DMS153 (cell line): ENCODE measurements at regions not wholly inside any gene's neighbourhood (a gene's known extent, or its start where the extent isn't known, plus 50 kb on each side); places are given as distances from the start of the nearest gene placed in this dataset.
"Not testable (repeated sequence)": the region's sequence is repeated elsewhere in the genome, so short reads cannot be mapped to it uniquely, and the experiment has no call there.

Source experiments
- DNase-seq: peaks from one replicate; lab custom pipeline; 2025; lab: John Stamatoyannopoulos, UW

DNA sequence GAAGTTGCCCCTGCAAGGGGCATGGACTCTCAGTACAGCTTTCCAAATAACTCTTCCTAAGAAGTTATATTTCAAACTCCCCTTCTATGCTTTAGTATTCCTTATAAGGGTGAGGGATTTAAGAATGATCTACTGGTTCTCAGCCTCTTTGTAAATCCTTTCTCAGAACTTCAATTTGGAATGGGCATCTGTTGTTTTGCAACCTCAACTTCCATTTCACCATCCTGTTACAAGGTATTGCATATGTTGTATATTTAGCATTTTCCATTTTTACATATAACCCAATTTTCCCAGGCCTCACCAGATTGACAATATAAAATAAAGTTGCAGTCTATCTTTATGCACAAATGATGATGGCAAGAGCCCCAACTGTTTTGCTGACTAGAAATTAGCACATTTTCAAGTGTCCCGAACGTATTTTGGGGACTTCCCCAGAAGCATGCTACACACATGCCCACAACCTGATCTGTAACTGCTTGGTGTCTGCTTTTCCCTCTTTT lies 154.9 kb upstream of the CARMIL1 start:
- DNase-seq, result no peak

- DNase-seq, result no peak
Observed at GRCh38 chr6:25125736-25126135, 153.4 kb upstream of the CARMIL1 start.

DNA sequence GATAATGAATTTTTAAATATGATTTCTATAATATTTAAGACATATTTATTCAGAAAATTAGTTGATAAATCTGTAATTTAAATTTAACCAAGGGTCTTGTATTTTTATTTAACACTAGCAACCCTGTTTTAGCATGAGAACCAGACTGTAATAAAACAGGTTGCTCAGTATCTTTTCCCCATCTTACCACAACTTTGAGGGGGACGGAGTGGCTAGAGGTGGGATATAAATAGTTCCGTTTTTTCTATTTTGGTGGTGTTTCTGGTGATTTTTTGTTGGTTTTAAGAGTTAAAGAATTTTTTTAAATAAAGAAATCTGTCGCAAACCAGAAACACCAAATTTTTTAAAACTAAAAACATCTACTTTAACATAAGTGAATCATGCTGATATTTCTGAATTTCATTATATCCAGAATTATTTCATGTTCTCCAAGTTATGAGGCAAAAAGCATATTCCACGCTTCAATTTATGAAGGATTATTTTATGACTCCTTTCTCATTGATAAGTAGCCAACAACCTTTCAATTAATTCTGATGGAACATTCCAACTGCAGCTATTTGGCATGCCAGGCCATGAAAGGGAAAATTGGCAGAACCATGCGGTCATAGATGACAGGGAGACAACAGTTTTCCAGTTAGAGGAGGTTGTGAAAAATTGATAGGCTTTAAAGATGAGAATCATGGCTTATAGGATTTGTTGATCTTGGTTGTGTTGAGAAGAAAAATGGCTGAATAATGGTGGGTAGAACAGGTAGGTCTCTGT lies 151.9 kb upstream of the CARMIL1 start:
- no peak for DNase-seq

DNA sequence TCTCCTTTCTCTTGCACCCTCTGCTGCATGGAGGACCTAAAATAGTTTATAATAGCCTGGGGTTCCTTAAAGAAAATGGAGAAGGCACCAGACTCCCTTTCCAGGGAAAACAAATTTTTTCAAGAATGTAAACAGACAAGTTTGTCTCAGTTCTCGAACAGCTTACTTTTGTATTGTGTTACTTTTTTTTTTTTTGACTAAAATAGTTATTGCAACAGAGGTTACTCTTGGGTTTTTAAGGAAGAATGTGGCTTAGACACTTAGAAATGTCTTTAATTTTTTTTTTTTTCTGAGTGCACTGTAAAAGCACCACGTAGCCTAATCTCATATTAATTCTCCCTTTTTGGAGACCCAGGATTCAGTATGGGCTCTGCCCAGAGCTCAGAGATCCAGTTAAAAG lies 148.7 kb upstream of the CARMIL1 start:
- no peak for DNase-seq

GRCh38 chr6:25132934-25133333 lies 146.2 kb upstream of the CARMIL1 start:
- DNase-seq, result no peak

GRCh38 chr6:25133568-25133967 lies 145.6 kb upstream of the CARMIL1 start:
- DNase-seq, result no peak

DNA sequence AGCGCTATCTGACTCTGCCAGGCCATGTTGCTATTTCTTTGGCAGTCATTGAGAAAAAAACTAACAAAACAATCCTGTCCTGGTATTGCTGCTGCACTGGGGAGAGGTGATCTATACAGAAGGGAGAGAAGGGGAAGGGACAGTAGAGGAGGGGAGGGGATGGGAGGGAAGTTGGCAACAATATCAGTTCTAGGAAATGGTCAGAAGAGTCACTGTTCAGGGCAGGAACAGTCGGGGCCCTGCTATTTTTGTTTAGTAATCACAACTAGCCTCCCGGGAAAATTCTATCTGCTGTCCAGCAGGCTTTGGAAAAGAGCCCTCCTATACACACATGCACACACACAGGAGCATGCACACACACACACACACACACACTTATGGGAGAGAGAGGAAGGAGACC lies 142.3 kb upstream of the CARMIL1 start:
- DNase-seq, result no peak

DNA sequence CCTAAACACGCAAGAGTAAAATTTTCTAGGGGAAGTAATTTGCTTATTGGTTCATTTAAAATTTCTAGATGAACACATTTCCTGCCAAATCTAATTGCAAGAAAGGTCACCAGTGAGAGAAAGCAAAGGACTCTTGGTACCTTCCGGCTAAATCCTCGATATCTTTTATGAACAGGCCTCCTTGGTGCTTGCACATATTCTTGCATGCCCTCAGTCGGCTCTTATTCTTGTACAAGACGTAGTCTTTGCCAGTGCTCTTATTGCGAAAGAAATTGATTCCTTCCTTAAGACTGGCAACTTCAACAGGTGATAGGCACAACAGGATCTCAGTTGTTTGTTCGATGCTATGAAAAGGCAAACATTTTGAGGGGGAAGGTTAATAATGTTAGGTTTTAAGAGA lies 141.7 kb upstream of the CARMIL1 start:
- DNase-seq, result no peak

GRCh38 chr6:25137916-25138232 lies 141.3 kb upstream of the CARMIL1 start:
- DNase-seq, result no peak

- DNase-seq, result peak; percentile 30
Observed at GRCh38 chr6:25138233-25138933, 140.8 kb upstream of the CARMIL1 start.

DNA sequence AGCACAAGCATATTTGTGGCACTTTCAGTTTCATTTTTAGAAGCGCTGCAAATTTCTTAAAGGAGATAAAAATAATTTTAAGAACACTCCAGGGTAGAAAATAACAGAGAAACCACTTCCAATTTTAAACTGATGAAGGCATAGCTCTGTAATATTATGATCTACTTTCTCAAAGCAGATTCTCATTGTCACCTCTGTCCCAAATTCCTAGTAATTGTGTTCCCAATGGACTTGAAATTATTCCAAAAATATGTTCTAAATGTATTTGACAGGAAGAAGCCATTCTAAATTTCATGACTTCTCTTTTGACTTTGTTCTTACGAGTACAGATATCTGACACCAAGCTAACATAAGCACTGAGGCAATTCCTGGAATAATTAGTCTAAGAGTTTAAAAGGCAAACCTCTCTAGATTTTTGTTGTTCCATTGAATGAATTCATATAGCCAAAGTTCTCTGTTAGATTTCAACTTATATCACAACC lies 140.2 kb upstream of the CARMIL1 start:
- DNase-seq, result no peak

DNA sequence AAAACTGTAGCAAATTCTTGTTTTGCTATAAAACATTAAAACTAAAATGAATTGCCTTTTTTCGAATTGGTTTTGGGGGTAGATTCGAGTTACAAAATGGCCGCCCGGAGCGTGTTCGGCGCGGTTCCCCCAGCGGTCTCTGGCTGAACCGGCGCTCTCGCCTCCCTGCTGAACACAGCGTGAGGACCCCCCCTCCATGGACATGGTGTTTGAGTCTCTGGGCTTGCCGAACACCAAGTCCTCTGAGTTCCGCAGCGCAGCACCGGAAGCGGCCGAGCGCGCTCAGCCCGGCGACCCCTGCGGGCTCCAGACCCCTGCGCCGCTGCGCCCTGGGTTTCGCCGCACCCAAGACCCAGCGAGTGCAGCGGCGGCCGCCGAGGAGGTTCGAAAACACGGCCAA lies 139.6 kb upstream of the CARMIL1 start:
- not testable (repeated sequence) for DNase-seq

DNA sequence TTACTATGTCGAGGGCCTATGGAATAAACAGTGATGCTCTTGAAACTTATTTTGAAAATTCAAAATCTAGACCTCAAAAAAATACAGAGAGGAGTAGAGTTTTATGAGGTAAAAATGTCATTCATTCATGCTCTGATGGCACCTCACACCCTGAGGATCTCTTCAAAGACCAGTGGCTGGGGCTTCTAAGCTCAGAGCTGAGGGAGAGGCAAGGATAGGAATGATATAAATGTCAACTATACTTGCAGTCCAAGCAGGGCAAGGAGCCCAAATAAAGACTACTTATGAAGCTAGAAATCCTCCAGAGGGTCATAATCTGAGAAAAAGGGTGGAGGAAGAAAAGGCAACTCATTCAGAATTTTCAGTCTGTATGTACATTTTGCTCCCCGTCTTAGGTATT lies 136.7 kb upstream of the CARMIL1 start:
- no peak for DNase-seq

- no peak for DNase-seq
Observed at GRCh38 chr6:25144919-25145318, 134.3 kb upstream of the CARMIL1 start.

DNA sequence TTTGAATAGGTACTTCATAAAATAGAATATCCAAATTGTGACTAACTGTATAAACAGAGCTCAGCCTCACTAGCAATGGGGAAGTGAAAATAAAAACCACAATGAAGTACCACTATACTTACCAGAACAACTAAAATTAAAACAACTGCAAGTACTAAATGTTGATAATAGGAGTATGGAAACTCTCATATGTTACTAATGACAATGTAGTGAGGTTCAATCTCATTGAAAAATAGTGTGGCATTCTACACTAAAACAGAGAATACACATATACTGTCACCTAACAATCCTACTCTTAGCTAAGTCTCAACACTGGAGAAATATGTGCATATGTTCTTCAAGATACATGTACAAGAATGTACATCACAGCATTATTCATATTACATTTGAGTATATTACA lies 132.0 kb upstream of the CARMIL1 start:
- no peak for DNase-seq

- DNase-seq, result no peak
Observed at GRCh38 chr6:25150031-25150430, 129.1 kb upstream of the CARMIL1 start.

- DNase-seq, result no peak
Observed at GRCh38 chr6:25150863-25151262, 128.3 kb upstream of the CARMIL1 start.

- no peak for DNase-seq
Observed at GRCh38 chr6:25153079-25153478, 126.1 kb upstream of the CARMIL1 start.

DNA sequence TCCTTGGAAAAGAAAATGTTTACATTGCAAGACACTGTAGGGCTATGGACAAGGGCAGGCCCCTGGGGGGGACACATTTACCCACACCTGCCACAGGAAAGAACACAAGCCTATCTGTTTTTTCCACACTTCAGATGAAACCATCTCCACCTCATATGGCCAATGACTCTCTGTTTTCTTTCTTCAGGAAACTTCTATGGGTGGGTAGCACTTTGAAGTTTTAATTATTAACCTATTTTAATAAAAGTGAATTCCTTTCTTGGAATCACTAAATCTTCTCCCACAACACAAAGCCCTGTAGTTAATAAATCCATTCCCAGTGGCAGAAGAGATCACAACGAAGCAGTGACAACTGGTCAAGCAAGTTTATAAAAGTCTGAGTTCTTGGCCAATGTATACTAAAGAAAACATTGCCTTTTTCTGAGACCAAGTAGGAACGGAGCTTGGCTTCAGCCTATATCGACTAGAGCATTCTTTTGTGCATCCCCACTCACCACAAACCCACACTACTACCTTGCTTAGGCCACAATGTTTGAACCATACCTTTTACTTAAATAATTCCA lies 125.1 kb upstream of the CARMIL1 start:
- DNase-seq, result no peak

DNA sequence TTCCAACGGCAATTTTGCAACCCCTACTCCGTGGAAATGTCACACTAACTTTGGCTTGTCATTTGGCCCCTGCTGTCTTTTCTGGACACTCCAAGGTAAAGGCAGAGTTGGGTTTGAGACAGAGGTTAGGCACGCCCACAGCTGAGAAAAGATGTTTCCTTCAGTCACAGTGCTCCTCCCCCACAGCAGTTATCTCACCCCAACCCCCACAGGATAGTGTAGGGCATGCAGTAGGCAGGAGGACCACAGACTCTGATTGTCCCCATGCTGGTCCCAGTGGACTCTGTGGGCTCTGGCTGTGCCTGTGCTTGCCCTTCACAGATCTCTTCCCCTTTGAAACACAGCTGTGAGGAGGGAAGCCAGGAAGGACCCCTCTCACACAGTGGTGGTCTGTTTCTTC lies 124.0 kb upstream of the CARMIL1 start:
- DNase-seq, result no peak

DNA sequence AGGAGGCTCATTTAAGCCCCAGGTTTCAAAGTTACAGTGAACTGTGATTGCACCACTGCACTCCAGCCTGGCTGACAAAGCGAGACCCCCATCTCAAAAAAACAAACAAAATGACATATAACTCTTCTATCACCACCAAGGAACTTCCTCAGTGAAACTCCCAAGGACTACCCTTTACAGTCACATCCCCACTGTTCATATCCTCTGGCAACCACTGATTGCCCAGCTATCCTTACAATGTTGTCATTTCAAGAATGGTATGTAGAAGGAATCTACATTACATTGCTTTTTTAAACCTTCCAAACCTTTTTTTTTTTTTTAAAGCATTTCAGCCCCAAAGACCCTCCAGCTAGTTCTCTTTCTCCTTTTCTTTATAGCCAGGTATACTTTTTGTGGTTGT lies 123.1 kb upstream of the CARMIL1 start:
- DNase-seq, result no peak

DNA sequence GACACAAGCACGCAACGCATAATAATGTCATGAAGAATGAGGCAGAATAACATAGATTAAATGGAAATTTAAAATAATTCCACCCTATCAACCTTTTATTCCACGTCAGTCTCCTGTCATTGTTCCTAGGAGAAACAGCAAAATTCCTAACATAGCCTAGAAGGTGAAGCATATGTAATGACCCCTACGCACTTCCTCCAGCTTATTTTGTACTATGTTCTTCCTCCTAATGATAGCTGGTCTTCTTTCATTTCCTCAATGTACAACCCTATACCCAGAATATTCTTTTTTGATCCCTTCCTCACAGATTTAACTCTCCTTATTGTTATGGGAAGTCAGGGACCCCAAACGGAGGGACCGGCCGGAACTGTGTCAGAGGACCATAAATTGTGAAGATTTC lies 122.0 kb upstream of the CARMIL1 start:
- no peak for DNase-seq

DNA sequence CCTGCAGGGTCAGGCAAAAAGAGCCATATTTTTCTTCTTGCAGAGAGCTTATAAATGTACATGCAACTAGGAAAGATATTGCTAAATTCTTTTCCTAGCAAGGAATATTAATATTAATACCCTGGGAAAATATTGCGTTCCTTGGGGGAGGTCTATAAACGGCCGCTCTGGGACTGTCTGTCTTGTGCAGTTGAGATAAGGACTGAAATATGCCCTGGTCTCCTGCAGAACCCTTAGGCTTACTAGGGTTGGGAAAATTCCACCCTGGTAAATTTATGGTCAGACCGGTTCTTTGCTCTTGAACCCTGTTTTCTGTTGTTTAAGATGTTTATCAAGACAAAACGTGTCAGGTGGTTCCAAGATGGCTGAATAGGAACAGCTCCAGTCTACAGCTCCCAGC lies 121.3 kb upstream of the CARMIL1 start:
- DNase-seq, result no peak
